ENCODE measurements at regions not wholly inside any gene's neighbourhood (a gene's known extent, or its start where the extent isn't known, plus 50 kb on each side); places are given as distances from the start of the nearest gene placed in this dataset.

- no peak for TF ChIP-seq CTCF (conservative IDR thresholded peaks at IDR 0.05; ENCODE audit: low read depth in 2 of 2)
- no peak for TF ChIP-seq POLR2AphosphoS5 (IDR thresholded peaks at IDR 0.05; ENCODE audit: low read depth)
These were observed 76.9 kb downstream of the CD83 start for GRCh38 chr6:14194483-14194882.
